GM12878 (cell line): ENCODE measurements at regions not wholly inside any gene's neighbourhood (a gene's known extent, or its start where the extent isn't known, plus 50 kb on each side); places are given as distances from the start of the nearest gene placed in this dataset.

Experiments used
- ATAC-seq: fragments of 200-7000 bp; cut with Tn5 transposase; 3 replicates; pipeline ENCODE4 v1.9.1; 2020; ENCODE audit warnings: mild to moderate bottlenecking, moderate library complexity
- BruUV-seq: library from RNA; stranded (reverse); fragments of 400-500 nt; replicated peaks from 2 replicates; lab custom pipeline; 2021; lab: Mats Ljungman, UMichigan
- CTCF ChIA-PET: fragments of 300-600 bp; sonication (Branson Sonifier 250); formaldehyde crosslinking; extraction: SDS; loops from one replicate; lab custom pipeline; 2021; ENCODE audit warnings: inconsistent platforms; lab: Yijun Ruan, JAX
- POLR2A ChIA-PET: fragments of 350-600 bp; formaldehyde crosslinking; extraction: SDS; loops from one replicate; lab custom pipeline; 2021; ENCODE audit warnings: inconsistent platforms; lab: Charles Lee
- RAD21 ChIA-PET: fragments of 300-600 bp; sonication (Branson Sonifier 250); formaldehyde crosslinking; loops from one replicate; lab custom pipeline; 2023; ENCODE audit warnings: antibody characterized with exemption; ENCODE audit not compliant: unreplicated experiment; lab: Charles Lee
- SMC1A ChIA-PET: fragments of 300-600 bp; sonication (Branson Sonifier 250); formaldehyde crosslinking; loops from one replicate; lab custom pipeline; 2023; ENCODE audit not compliant: unreplicated experiment, uncharacterized antibody; lab: Charles Lee
- DNase-seq: peaks from one replicate; pipeline ENCODE4 v3.0.0-alpha.2; 2011; ENCODE audit warnings: low read depth, low spot score
- FAIRE-seq: peaks from 3 replicates; lab custom pipeline; 2011; peaks lifted over from hg19 to GRCh38; lab: Jason Lieb, UNC
- H2AFZ ChIP-seq: 2 replicates; pipeline ENCODE4 v1.6.0; 2011; ENCODE audit warnings: low read depth, low read length, control low read depth; ENCODE audit not compliant: control insufficient read depth
- H3K27ac ChIP-seq: 2 replicates; pipeline ENCODE4 v1.5.1; 2011; ENCODE audit warnings: control low read depth; ENCODE audit not compliant: control insufficient read depth, insufficient read depth
- H3K27me3 ChIP-seq, 2 experiments: replicated peaks in 1 of 2; 2 replicates each; pipeline versions ENCODE4 v1.6.0 to v1.6.1; 2011; ENCODE audit warnings: low read length in 1 of 2; ENCODE audit not compliant: control insufficient read depth in 2 of 2, insufficient read depth in 2 of 2
- H3K36me3 ChIP-seq, 2 experiments: 2 replicates each; pipeline ENCODE4 v1.5.1; 2011; ENCODE audit warnings: low read length in 1 of 2; ENCODE audit not compliant: control insufficient read depth in 2 of 2, insufficient read depth in 2 of 2
- H3K4me1 ChIP-seq: 2 replicates; pipeline ENCODE4 v1.6.1; 2011; ENCODE audit warnings: mild to moderate bottlenecking, low read length, moderate library complexity, mixed read lengths; ENCODE audit not compliant: control insufficient read depth, insufficient read depth
- H3K4me2 ChIP-seq: 2 replicates; pipeline ENCODE4 v1.6.0; 2011; ENCODE audit warnings: control low read depth; ENCODE audit not compliant: control insufficient read depth, insufficient read depth
- H3K4me3 ChIP-seq: fragments of 200-600 bp; sonication (generic); 2 replicates; pipeline ENCODE4 v1.5.1; 2016
- H3K79me2 ChIP-seq: 2 replicates; pipeline ENCODE4 v1.6.0; 2011; ENCODE audit warnings: low read length; ENCODE audit not compliant: control insufficient read depth, insufficient read depth
- H3K9ac ChIP-seq: 2 replicates; pipeline ENCODE4 v1.8.0; 2011; ENCODE audit warnings: low read length, control low read depth, mixed read lengths; ENCODE audit not compliant: control insufficient read depth, insufficient read depth
- H3K9me3 ChIP-seq: replicated peaks from 3 replicates; pipeline ENCODE4 v1.5.1; 2011; ENCODE audit warnings: mild to moderate bottlenecking, low read length; ENCODE audit not compliant: control insufficient read depth, insufficient read depth
- H4K20me1 ChIP-seq: 2 replicates; pipeline ENCODE4 v1.6.0; 2011; ENCODE audit not compliant: control insufficient read depth, insufficient read depth
- ATF7 ChIP-seq: fragments of 450-650 bp; IDR thresholded peaks from 2 replicates; pipeline ENCODE4 v1.6.1; 2016; ENCODE audit warnings: low read depth, mild to moderate bottlenecking
- BACH1 ChIP-seq: fragments of 450-650 bp; IDR thresholded peaks from 2 replicates; pipeline ENCODE4 v1.6.1; 2017; ENCODE audit warnings: mild to moderate bottlenecking, borderline replicate concordance
- BHLHE40 ChIP-seq, 2 experiments: fragments of 450-650 bp in 1 of 2; IDR thresholded peaks; 2 replicates each; pipeline ENCODE4 v1.6.1; 2011 to 2017; ENCODE audit warnings: low read depth in 2 of 2, borderline replicate concordance in 1 of 2, improper control_type of control experiment in 1 of 2, low read length in 1 of 2, mild to moderate bottlenecking in 1 of 2
- DPF2 ChIP-seq: fragments of 450-650 bp; IDR thresholded peaks from 2 replicates; pipeline ENCODE4 v1.6.1; 2017; ENCODE audit warnings: mild to moderate bottlenecking
- FOXK2 ChIP-seq: fragments of 450-650 bp; IDR thresholded peaks from 2 replicates; pipeline ENCODE4 v1.6.1; 2017; ENCODE audit warnings: mild to moderate bottlenecking, moderate library complexity
- HCFC1 ChIP-seq: fragments of 150-350 bp; IDR thresholded peaks from 2 replicates; pipeline ENCODE4 v1.6.1; 2014; ENCODE audit warnings: low read length
- IKZF1 ChIP-seq: fragments of 450-650 bp; conservative IDR thresholded peaks from 2 replicates; pipeline ENCODE4 v1.6.1; 2017; ENCODE audit warnings: antibody characterized with exemption, mild to moderate bottlenecking
- IKZF2 ChIP-seq, 2 experiments: fragments of 450-650 bp; IDR thresholded peaks; 2 replicates each; pipeline ENCODE4 v1.6.1; 2017; ENCODE audit warnings: mild to moderate bottlenecking in 2 of 2, moderate library complexity in 2 of 2
- MTA2 ChIP-seq: fragments of 450-650 bp; IDR thresholded peaks from 2 replicates; pipeline ENCODE4 v1.6.1; 2016; ENCODE audit warnings: low read depth, mild to moderate bottlenecking, moderate library complexity
- SIX5 ChIP-seq: IDR thresholded peaks from 2 replicates; pipeline ENCODE4 v1.6.1; 2011; ENCODE audit warnings: mild to moderate bottlenecking, low read depth, low read length, moderate library complexity; ENCODE audit not compliant: severe bottlenecking
- SMARCA5 ChIP-seq: fragments of 450-650 bp; IDR thresholded peaks from 2 replicates; pipeline ENCODE4 v1.6.1; 2017; ENCODE audit warnings: mild to moderate bottlenecking
- ZNF207 ChIP-seq: fragments of 450-650 bp; IDR thresholded peaks from 2 replicates; pipeline ENCODE4 v1.6.1; 2014; ENCODE audit warnings: antibody characterized with exemption, mild to moderate bottlenecking, borderline replicate concordance
- WGBS: methylation state at CpG from one replicate; pipeline ENCODE4 v1.1.6; 2016; ENCODE audit warnings: low lambda C conversion rate; ENCODE audit not compliant: insufficient replicate concordance, insufficient coverage; ENCODE audit errors: missing lambda C conversion rate; 5-methylcytosine and 5-hydroxymethylcytosine counted together
- in situ Hi-C: fragments of 300-500 bp; cut with MboI; formaldehyde crosslinking; loops from 9 replicates; pipeline ENCODE4 v1.14.3; 2018; ENCODE audit warnings: mixed read lengths
- intact Hi-C: fragments of 100-400 bp; cut with micrococcal nuclease; formaldehyde crosslinking; loops from one replicate; pipeline ENCODE4 v1.14.2; 2022; ENCODE audit not compliant: unreplicated experiment
- TF ChIP-seq, protein P1 (sequence below): fragments of 450-650 bp; IDR thresholded peaks from 2 replicates; pipeline ENCODE4 v1.6.1; 2017; ENCODE audit warnings: borderline replicate concordance
- TF ChIP-seq, protein P2 (sequence below): IDR thresholded peaks from 2 replicates; pipeline ENCODE4 v1.6.1; 2012; ENCODE audit warnings: improper control_type of control experiment, low read depth, low read length; ENCODE audit not compliant: insufficient replicate concordance
- TF ChIP-seq, protein P3 (sequence below): fragments of 450-650 bp; formaldehyde crosslinking; IDR thresholded peaks from 2 replicates; pipeline ENCODE4 v1.4.0; 2020; ENCODE audit warnings: mild to moderate bottlenecking, moderate library complexity

DNA sequence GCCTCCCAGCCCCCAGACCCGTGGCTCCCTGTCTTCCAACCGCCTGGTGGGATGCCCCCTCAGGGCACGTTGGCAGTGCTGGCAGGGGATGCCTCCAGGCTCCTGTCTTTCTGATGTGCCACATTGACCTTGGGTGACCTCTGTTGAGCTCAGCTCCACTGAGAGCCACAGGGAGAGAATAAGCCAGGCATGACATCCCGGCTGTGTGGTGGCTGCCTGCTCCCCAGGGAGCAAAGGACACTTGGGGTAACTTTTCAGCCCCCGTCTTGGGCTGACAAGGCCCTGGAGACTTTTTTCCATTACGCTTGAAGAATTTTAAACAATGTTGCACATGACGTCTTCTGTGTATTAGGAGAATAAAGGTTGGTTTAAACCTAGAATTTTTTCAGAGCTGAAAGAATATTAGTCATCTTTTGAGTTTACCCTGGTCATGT is 246.0 kb downstream of the TSN start:
- Histone ChIP-seq H3K36me3 (no peaks in the 10 kb centered on the region), H2AFZ (no peak overlapping the region), H3K4me1 (no peaks in the 10 kb centered on the region), H3K9me3 (no peaks in the 10 kb centered on the region; the same call in 2 of the 3 replicates), H3K4me3 (no peak overlapping the region), H3K79me2 (no peaks in the 10 kb centered on the region), H4K20me1 (no peaks in the 10 kb centered on the region), H3K9ac (no peak overlapping the region), H3K27me3 (no peaks in the 10 kb centered on the region), H3K27ac (no peak overlapping the region), H3K4me2 (no peak overlapping the region)
- DNase-seq, result no peak
- intact Hi-C loops, result no loop called here
- WGBS, result 0% methylated on average over 7 of the region's 7 CpGs
- ChIA-PET CTCF (no interaction called here), RAD21 (no interaction called here), SMC1A (interaction anchor here (1.6 kb wide), 1 partner anchor 8 kb away, joined by 4 read pairs; no protein-coding TSS in a partner anchor), POLR2A (no interaction called here)
- in situ Hi-C loops, result no loop called here
- BruUV-seq, result no TSS peak
- ATAC-seq, result peak; percentile 50; the same call in 2 of the 3 replicates
- no peak for FAIRE-seq
- no peak for TF ChIP-seq ZNF207
- 0 out of 2 replicates have a peak, but pooled peaks have one; percentile 19 for TF ChIP-seq DPF2
- TF ChIP-seq ATF7, result 0 out of 2 replicates have a peak, but pooled peaks have one; percentile 23
- TF ChIP-seq IKZF1, result 0 out of 2 replicates have a peak, but pooled peaks have one; percentile 31
- peak; percentile 28 to 38; a peak in 1 of 4 replicates for TF ChIP-seq IKZF2 (IDR thresholded peaks at IDR 0.05)
- peak; percentile 20; the same call in 1 of the 2 replicates for TF ChIP-seq MTA2
- TF ChIP-seq, protein P1, sequence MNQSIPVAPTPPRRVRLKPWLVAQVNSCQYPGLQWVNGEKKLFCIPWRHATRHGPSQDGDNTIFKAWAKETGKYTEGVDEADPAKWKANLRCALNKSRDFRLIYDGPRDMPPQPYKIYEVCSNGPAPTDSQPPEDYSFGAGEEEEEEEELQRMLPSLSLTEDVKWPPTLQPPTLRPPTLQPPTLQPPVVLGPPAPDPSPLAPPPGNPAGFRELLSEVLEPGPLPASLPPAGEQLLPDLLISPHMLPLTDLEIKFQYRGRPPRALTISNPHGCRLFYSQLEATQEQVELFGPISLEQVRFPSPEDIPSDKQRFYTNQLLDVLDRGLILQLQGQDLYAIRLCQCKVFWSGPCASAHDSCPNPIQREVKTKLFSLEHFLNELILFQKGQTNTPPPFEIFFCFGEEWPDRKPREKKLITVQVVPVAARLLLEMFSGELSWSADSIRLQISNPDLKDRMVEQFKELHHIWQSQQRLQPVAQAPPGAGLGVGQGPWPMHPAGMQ, result no peak
- TF ChIP-seq, protein P2, sequence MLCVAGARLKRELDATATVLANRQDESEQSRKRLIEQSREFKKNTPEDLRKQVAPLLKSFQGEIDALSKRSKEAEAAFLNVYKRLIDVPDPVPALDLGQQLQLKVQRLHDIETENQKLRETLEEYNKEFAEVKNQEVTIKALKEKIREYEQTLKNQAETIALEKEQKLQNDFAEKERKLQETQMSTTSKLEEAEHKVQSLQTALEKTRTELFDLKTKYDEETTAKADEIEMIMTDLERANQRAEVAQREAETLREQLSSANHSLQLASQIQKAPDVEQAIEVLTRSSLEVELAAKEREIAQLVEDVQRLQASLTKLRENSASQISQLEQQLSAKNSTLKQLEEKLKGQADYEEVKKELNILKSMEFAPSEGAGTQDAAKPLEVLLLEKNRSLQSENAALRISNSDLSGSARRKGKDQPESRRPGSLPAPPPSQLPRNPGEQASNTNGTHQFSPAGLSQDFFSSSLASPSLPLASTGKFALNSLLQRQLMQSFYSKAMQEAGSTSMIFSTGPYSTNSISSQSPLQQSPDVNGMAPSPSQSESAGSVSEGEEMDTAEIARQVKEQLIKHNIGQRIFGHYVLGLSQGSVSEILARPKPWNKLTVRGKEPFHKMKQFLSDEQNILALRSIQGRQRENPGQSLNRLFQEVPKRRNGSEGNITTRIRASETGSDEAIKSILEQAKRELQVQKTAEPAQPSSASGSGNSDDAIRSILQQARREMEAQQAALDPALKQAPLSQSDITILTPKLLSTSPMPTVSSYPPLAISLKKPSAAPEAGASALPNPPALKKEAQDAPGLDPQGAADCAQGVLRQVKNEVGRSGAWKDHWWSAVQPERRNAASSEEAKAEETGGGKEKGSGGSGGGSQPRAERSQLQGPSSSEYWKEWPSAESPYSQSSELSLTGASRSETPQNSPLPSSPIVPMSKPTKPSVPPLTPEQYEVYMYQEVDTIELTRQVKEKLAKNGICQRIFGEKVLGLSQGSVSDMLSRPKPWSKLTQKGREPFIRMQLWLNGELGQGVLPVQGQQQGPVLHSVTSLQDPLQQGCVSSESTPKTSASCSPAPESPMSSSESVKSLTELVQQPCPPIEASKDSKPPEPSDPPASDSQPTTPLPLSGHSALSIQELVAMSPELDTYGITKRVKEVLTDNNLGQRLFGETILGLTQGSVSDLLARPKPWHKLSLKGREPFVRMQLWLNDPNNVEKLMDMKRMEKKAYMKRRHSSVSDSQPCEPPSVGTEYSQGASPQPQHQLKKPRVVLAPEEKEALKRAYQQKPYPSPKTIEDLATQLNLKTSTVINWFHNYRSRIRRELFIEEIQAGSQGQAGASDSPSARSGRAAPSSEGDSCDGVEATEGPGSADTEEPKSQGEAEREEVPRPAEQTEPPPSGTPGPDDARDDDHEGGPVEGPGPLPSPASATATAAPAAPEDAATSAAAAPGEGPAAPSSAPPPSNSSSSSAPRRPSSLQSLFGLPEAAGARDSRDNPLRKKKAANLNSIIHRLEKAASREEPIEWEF, result no peak
- TF ChIP-seq BHLHE40 (IDR thresholded peaks at IDR 0.05; ENCODE audit: borderline replicate concordance in 1 of 2, low read depth in 2 of 2, low read length in 1 of 2), result no peak
- TF ChIP-seq, protein P3, sequence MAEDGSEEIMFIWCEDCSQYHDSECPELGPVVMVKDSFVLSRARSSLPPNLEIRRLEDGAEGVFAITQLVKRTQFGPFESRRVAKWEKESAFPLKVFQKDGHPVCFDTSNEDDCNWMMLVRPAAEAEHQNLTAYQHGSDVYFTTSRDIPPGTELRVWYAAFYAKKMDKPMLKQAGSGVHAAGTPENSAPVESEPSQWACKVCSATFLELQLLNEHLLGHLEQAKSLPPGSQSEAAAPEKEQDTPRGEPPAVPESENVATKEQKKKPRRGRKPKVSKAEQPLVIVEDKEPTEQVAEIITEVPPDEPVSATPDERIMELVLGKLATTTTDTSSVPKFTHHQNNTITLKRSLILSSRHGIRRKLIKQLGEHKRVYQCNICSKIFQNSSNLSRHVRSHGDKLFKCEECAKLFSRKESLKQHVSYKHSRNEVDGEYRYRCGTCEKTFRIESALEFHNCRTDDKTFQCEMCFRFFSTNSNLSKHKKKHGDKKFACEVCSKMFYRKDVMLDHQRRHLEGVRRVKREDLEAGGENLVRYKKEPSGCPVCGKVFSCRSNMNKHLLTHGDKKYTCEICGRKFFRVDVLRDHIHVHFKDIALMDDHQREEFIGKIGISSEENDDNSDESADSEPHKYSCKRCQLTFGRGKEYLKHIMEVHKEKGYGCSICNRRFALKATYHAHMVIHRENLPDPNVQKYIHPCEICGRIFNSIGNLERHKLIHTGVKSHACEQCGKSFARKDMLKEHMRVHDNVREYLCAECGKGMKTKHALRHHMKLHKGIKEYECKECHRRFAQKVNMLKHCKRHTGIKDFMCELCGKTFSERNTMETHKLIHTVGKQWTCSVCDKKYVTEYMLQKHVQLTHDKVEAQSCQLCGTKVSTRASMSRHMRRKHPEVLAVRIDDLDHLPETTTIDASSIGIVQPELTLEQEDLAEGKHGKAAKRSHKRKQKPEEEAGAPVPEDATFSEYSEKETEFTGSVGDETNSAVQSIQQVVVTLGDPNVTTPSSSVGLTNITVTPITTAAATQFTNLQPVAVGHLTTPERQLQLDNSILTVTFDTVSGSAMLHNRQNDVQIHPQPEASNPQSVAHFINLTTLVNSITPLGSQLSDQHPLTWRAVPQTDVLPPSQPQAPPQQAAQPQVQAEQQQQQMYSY (CRISPR knock-in tag), result no peak
- TF ChIP-seq BACH1, result no peak
- no peak for TF ChIP-seq HCFC1
- TF ChIP-seq FOXK2, result no peak
- TF ChIP-seq SMARCA5, result no peak
- TF ChIP-seq SIX5, result no peak
